ENCODE measurements at regions not wholly inside any gene's neighbourhood (a gene's known extent, or its start where the extent isn't known, plus 50 kb on each side); places are given as distances from the start of the nearest gene placed in this dataset.
"Not testable (repeated sequence)": the region's sequence is repeated elsewhere in the genome, so short reads cannot be mapped to it uniquely, and the experiment has no call there.

DNA sequence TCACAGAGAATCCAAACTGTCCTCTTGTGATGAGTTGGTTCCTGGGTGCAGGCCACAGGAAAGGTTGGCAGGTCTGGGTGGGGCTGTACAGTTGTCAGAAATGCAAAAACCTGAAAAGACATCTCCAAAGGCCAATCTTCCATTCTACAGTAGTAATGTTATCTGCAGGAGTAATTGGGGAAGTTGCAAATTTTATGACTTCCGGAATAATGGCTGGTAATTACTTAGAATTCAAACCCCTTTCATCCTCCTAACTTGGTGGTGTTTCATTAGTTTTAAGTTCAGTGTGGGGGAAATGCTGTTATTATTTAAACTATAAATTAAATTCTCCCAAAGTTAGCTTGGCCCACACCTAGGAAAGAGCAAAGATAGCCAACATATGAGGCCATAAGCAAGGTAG, 64.7 kb upstream of the FAT3 start:
- in situ Hi-C loops (cut with MboI; ENCODE audit: low sequenced_read_pairs in 4 of 4), result no loop called here
- DNase-seq (no peak), ATAC-seq (no peak)
- Histone ChIP-seq H3K27ac (no peak overlapping the region), H3K27me3 (no peaks in the 10 kb centered on the region), H3K9me3 (no peaks in the 10 kb centered on the region), H3K36me3 (no peaks in the 10 kb centered on the region), H3K4me1 (no peaks in the 10 kb centered on the region), H3K4me3 (no peak overlapping the region)
- TF ChIP-seq POLR2A (IDR thresholded peaks at IDR 0.05), result no peak
- TF ChIP-seq, protein P1, sequence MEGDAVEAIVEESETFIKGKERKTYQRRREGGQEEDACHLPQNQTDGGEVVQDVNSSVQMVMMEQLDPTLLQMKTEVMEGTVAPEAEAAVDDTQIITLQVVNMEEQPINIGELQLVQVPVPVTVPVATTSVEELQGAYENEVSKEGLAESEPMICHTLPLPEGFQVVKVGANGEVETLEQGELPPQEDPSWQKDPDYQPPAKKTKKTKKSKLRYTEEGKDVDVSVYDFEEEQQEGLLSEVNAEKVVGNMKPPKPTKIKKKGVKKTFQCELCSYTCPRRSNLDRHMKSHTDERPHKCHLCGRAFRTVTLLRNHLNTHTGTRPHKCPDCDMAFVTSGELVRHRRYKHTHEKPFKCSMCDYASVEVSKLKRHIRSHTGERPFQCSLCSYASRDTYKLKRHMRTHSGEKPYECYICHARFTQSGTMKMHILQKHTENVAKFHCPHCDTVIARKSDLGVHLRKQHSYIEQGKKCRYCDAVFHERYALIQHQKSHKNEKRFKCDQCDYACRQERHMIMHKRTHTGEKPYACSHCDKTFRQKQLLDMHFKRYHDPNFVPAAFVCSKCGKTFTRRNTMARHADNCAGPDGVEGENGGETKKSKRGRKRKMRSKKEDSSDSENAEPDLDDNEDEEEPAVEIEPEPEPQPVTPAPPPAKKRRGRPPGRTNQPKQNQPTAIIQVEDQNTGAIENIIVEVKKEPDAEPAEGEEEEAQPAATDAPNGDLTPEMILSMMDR (IDR thresholded peaks at IDR 0.05 in 4 of 5, conservative IDR thresholded peaks at IDR 0.05 in 1 of 5), result no peak
- intact Hi-C loops (cut with DNase I; ENCODE audit: low total_unique reads), result no loop called here

DNA sequence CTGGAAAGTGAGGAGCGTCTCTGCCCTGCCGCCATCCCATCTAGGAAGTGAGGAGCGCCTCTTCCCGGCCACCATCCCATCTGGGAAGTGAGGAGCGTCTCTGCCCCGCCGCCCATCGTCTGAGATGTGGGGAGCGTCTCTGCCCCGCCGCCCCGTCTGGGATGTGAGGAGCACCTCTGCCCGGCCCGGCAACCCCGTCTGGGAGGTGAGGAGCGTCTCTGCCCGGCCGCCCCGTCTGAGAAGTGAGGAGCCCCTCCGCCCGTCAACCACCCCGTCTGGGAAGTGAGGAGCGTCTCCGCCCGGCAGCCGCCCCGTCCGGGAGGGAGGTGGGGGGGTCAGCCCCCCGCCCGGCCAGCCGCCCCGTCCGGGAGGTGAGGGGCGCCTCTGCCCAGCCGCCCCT, 67.2 kb upstream of the FAT3 start:
- H3K9me3 ChIP-seq; in situ Hi-C loops (cut with MboI; ENCODE audit: low sequenced_read_pairs in 4 of 4); H3K27ac ChIP-seq; H3K4me3 ChIP-seq; H3K27me3 ChIP-seq; DNase-seq; ATAC-seq; H3K4me1 ChIP-seq; H3K36me3 ChIP-seq; intact Hi-C loops (cut with DNase I; ENCODE audit: low total_unique reads): not testable (repeated sequence)

DNA sequence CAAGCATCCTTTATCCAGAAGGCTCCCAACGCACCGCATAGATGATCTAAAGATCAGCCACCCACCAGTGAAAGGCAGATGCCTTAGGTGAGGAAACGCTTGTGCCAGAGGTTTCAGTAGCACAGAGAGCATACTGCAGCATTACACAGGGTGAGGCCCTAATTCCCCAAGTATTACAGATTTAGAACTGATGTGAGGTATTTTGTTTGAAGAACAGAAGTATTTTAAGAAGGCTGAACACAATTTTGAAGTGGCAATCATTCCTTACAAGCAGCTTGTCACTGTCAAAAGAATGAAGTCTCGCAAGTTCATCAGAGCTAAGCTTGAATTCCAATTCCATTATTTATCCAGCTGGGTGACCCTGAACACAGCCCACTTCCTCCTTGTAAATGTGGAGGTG, 70.0 kb upstream of the FAT3 start:
- intact Hi-C loops (cut with DNase I; ENCODE audit: low total_unique reads) (no loop called here), in situ Hi-C loops (cut with MboI; ENCODE audit: low sequenced_read_pairs in 4 of 4) (no loop called here)
- Histone ChIP-seq H3K4me3 (no peak overlapping the region), H3K27me3 (no peaks in the 10 kb centered on the region), H3K9me3 (no peaks in the 10 kb centered on the region), H3K27ac (no peak overlapping the region), H3K36me3 (no peaks in the 10 kb centered on the region), H3K4me1 (no peaks in the 10 kb centered on the region)
- TF ChIP-seq, protein P1 (IDR thresholded peaks at IDR 0.05 in 4 of 5, conservative IDR thresholded peaks at IDR 0.05 in 1 of 5), result no peak
- no peak for TF ChIP-seq POLR2A (IDR thresholded peaks at IDR 0.05)
- no peak for DNase-seq
- ATAC-seq, result no peak

GRCh38 chr11:92154110-92154509, 70.5 kb upstream of the FAT3 start:
- TF ChIP-seq POLR2A (IDR thresholded peaks at IDR 0.05), result no peak
- TF ChIP-seq, protein P1 (IDR thresholded peaks at IDR 0.05 in 4 of 5, conservative IDR thresholded peaks at IDR 0.05 in 1 of 5), result no peak
- Histone ChIP-seq H3K9me3 (no peaks in the 10 kb centered on the region), H3K27ac (no peak overlapping the region), H3K4me1 (no peaks in the 10 kb centered on the region), H3K27me3 (no peaks in the 10 kb centered on the region), H3K4me3 (no peak overlapping the region), H3K36me3 (no peaks in the 10 kb centered on the region)
- no peak for DNase-seq
- ATAC-seq, result no peak
- in situ Hi-C loops (cut with MboI; ENCODE audit: low sequenced_read_pairs in 4 of 4), result no loop called here
- intact Hi-C loops (cut with DNase I; ENCODE audit: low total_unique reads), result no loop called here

DNA sequence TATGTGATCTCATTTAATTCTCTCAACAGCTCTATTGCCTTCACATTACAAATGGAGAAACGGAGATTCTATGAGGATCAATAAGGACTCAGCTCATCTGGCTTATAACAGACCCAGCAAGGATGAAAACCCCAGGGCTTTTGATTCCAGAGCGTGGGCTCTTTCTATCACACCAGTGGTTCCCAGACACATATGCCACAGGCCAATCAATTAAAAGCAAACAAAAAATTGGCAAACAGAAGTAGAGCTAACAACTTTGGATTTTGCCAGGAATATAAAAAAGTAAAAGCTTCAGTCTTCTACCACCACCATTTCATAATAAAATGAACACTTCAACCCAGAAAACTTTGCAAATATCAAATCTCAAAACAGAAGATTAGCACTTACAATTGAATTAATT, 71.1 kb upstream of the FAT3 start:
- Histone ChIP-seq H3K4me3 (no peak overlapping the region), H3K36me3 (no peaks in the 10 kb centered on the region), H3K27me3 (no peaks in the 10 kb centered on the region), H3K4me1 (no peaks in the 10 kb centered on the region), H3K9me3 (no peaks in the 10 kb centered on the region), H3K27ac (no peak overlapping the region)
- no peak for DNase-seq
- TF ChIP-seq, protein P1 (IDR thresholded peaks at IDR 0.05 in 4 of 5, conservative IDR thresholded peaks at IDR 0.05 in 1 of 5), result no peak
- TF ChIP-seq POLR2A (IDR thresholded peaks at IDR 0.05), result no peak
- intact Hi-C loops (cut with DNase I; ENCODE audit: low total_unique reads), result no loop called here
- in situ Hi-C loops (cut with MboI; ENCODE audit: low sequenced_read_pairs in 4 of 4), result no loop called here
- ATAC-seq, result no peak
